CD4-positive, alpha-beta T cell treated with Interleukin-2 at 100 ng/mL for 4 hours (primary cell): ENCODE measurements at regions not wholly inside any gene's neighbourhood (a gene's known extent, or its start where the extent isn't known, plus 50 kb on each side); places are given as distances from the start of the nearest gene placed in this dataset.

ENCODE experiments used
- DNase-seq: peaks from one replicate; pipeline ENCODE4 v3.0.0-alpha.2; 2020; ENCODE audit warnings: low spot score

DNA sequence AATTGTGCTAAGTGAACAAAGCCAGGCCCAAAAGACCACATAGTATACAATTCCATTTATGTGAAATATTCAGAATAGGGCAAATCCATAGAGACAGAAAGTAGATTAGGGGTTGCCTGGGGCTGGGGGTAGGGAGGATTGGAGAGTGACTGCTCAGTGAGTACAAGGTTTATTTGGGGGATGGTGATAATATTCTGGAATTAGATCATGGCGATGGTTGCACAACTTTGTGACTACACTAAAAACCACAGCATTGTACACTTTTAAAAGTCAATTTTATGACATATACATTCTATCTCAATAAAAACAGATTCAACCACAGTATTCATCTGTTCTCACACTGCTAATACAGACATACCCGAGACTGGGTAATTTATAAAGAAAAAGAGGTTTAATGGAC is 68.7 kb upstream of the MAP1LC3B2 start:
- no peak for DNase-seq

DNA sequence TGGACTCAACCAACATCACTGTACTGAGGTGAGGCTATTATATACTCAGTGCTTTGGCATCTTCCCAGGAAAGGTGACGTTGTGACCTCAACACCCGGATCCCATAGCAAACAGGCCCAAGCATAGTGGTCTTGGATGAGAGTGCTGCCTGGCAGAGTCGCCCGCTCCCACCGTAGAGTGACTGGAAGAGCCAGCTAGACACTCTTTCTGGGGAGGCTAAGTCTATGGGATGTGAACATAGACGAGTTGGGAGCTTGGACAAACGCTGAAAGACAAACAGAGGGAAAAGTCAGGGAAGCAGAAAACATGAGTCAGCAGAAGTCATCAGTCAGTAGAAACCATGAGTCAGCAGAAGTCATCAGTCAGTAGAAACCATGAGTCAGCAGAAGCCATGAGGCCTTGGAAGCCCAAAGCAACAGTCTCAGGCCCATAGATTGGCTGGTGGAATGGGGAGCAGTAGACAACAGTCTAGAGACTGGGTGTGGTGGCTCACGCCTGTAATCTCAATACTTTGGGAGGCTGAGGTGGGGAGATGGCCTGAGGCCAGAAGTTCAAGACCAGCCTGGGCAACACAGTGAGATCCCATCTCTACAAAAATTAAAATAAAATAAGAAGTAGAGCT is 66.4 kb upstream of the MAP1LC3B2 start:
- no peak for DNase-seq

DNA sequence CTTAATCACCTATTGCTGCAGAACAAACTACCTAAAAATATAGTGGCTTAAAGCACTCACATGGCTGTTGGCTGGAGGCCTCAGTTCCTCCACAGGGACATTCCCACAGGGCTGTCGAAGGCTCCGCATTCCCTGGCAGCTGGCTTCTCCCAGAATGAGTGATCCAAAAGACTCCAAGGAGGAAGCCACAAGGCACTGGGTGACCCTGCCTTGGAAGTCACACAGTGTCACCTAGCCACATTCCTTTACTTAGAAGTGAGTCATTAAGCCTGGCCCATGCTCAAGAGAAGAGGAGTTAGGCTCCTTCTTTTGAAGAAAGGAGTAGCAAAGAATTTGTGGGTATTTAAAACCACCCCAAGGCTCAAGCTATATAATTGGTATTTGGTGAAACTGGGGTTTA is 63.9 kb upstream of the MAP1LC3B2 start:
- no peak for DNase-seq

DNA sequence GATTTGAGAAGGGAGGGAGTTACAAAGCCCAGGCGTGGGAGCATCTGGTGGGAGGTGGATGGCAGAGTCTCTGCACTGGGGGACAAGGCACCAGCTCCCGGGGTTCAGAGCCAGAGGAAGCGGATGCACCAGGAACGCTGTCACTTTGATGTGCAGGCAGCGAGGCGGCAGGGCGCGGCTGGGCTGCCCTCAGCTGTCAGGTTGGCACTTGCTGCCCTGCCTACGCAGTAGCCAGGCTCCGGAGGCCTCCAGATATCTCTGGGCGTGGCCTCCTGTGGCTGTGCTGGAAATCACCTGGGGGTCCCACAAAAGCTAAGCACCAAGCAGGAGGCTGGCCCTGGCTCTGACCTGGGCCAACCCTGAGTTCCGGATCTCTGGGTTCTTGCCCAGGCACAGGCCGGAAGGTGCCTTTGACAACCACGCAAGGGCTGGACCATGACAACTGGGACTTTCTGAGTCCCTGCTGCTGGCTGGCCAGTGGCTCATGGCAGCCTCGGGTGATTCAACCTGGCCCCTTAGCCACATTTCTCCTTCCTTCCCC is 62.1 kb upstream of the MAP1LC3B2 start:
- no peak for DNase-seq

DNA sequence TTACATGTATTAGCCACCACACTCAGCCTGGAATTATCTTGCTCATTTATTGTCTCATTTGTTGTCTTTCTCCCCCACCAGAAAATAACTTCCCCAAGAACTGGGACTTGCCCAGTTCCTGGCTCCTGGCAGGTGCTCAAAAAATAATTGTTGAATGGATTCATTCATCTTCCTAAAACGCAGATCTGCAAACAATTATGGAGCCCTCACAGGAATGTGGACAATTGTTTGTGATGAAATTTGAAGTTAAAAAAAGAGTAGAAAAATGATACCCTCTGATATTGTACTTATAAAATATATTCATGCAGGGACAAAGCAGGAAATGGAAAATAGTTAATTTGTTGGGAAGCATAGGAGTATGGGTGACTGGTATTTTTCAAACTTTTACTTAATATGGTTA is 60.7 kb upstream of the MAP1LC3B2 start:
- DNase-seq: no peak

DNA sequence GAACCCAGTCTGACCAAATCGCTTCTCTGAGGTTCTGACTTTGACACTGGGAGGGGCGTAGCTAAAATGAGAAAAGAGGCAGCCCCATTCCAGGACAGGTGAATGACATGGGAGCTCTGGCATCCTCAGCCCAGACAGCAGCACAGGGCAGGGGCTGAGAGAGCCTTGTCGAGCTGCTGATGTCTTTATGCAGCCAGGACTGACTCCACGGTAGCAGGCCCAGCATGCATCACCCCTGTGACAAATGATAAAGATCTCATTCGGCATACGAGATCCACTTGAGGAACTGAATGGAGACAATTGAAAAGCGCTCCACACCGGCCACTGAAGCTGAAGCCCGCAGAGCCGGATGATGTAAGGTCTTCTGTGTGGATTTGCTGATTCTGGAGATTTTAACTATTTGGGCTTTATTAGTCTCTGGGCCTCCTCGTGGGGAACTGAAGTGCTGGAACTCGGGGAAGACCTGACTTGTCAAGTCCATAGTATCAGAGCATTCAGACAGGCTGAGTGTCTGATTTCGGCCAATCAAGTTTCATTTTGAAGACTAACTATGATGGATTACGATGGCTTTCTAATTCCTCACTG is 56.9 kb upstream of the MAP1LC3B2 start:
- DNase-seq: no peak

DNA sequence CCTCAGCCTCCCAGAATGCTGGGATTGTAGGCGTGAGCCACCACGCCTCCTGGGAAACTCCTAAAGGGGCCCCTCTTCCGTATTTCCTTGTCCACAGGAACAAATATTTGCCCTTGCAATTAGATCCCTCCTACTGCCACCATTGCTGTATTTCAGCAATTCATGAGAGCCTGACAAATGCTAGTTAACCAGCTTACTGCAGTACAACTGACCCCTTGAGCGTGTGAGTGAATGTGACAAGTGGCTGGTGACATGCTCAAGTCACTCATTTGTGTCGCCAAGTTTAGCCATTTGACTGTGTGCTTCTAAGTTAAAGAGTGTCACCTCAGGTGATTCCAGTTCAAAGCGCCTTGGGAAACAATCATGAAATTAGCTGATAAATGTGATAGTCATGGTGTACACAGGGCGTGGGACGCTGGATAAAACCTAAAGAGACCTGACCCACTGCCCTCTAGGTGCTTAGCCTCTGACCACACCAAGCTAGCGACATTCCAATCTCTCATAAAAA is 56.1 kb upstream of the MAP1LC3B2 start:
- DNase-seq: no peak

DNA sequence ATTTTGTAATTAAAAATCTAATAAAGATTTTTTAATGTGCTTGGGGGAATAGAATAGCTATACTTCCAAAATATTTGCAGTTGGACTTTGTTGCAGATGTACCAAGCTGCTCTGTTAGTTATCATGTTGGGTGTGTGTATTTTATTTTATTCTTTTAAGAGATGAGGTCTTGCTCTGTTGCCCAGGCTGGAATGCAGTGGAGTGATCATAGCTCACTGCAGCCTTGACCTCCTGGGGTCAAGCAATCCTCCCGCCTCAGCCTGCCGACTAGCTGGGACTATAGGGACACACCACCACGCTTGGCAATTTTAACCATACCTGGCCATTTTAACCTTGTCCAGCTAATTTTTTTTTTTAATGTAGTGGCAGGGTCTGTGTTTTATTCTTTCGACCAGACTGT is 54.7 kb upstream of the MAP1LC3B2 start:
- no peak for DNase-seq

DNA sequence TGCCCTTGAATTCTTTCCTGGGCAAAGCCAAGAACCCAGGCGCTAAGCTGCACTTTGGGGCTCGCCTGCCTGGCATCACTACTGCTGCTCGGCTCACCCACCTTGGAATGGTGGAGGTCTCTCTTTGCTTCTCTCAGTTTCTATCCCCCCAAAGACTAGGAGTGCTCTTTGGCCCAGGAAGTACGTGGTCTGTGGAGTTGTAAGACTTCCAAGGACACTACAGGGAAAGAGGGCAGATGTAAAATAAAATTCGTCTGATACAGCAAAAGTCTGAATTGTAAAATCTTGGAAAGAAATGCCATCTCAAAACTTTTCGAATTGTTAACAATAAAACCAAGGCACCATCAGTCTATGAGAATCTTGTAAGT is 52.5 kb upstream of the MAP1LC3B2 start:
- DNase-seq: no peak

DNA sequence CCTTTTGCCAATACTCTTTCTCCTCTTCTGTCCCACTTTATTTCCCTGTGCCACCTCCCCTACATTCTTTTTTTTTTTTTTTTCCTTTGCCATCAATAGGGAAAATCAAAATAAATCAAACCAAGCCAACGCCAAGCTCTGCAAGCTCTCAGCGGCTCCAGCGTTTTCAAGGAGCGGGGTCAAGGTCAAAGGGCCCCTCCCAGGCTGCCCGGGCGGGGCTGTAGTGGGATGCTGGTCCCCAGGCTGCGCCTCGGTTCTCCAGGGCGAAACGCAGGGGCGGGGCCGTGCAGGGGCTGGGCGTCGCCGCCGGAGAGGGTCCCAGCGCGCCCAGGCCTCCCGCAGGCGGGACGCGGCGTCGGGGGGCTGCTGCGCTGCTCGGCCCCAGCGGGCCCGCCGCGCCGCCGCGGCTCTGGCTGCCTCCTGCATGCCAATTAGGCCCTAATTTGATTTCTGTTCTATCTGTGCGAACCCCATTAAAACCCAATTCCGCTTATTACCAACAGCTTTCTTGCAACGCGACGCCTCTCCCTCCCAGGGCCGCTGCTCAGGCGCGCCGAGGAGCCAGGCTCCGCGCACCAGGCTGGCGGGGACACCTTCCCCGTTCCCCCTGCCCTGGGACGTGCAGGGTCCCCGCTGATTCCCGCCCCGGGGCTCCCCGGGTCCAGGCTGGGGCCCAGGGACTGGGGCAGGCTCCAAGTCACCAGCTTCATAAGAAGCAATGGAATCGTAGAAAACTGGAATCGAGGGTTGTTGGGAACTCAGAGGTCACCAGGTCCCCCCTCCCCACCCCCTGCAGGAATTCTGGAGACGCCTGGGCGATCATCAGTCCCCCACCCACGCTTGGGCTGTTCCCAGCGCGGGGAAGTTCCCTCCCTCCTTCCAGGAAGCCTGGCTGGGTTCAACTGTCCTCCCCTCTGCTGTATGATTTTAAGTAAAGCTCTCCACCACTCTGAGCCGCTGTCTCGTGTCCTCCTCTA is 50.7 kb upstream of the MAP1LC3B2 start:
- DNase-seq: no peak
